ENCODE measurements at regions not wholly inside any gene's neighbourhood (a gene's known extent, or its start where the extent isn't known, plus 50 kb on each side); places are given as distances from the start of the nearest gene placed in this dataset.

DNA sequence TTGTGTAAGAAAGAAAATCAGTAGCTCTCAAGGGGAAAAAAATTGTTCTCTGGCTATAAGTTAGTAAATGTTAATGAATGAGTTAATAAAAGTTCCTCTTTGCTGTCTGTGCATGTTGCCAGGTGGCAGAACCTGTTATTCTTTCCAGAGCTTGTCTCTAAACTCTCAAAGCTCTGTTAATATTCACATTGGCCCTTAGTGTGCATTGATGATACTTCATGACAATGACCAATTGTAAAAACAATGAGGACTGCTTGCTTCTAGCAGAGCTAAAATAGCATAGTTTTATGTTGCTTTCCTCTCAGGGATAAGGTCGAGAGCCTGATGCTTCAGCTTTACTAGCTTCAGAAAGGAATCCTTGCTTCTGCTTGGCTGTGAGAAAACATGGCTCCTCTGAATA, 91.5 kb downstream of the RAD51AP2 start:
- Histone ChIP-seq H3K4me1 (ENCODE audit: control insufficient read depth in 5 of 5, insufficient read depth in 5 of 5, low read length in 5 of 5) (no peaks in the 10 kb centered on the region), H3K27me3 (ENCODE audit: control insufficient read depth in 5 of 5, insufficient read depth in 4 of 5, low read length in 5 of 5) (no peaks in the 10 kb centered on the region), H3K4me3 (ENCODE audit: low read depth in 1 of 5, low read length in 5 of 5) (no peak overlapping the region), H3K9me3 (ENCODE audit: control insufficient read depth in 5 of 5, low read length in 5 of 5) (no peaks in the 10 kb centered on the region), H3K9ac (ENCODE audit: low read length in 5 of 5) (no peak overlapping the region), H3K27ac (ENCODE audit: low read depth, low read length) (no peak overlapping the region), H3K36me3 (ENCODE audit: control insufficient read depth in 5 of 5, insufficient read depth in 5 of 5, low read length in 5 of 5) (no peaks in the 10 kb centered on the region)

DNA sequence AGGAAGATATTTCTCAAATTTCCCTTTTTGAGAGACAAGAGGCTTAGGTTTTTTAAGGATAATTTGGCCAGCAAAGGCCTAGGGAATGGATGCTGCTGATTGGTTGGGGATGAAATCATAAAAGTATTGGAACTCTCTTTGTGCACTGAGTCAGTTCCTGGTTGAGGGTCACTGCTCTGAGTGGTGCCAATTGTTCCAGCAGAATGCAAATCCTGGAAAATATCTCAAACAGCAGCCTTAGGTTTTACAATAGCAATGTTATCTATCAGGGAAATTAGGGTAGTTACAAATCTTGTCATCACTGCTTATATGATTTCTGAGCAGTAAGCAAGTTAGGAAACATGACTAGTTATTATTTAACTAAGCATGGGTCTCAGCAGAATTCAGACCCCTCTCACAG, 96.2 kb downstream of the RAD51AP2 start:
- Histone ChIP-seq H3K27me3 (ENCODE audit: control insufficient read depth in 5 of 5, insufficient read depth in 4 of 5, low read length in 5 of 5) (no peaks in the 10 kb centered on the region), H3K4me3 (ENCODE audit: low read depth in 1 of 5, low read length in 5 of 5) (no peak overlapping the region), H3K36me3 (ENCODE audit: control insufficient read depth in 5 of 5, insufficient read depth in 5 of 5, low read length in 5 of 5) (no peaks in the 10 kb centered on the region), H3K4me1 (ENCODE audit: control insufficient read depth in 5 of 5, insufficient read depth in 5 of 5, low read length in 5 of 5) (no peaks in the 10 kb centered on the region), H3K9me3 (ENCODE audit: control insufficient read depth in 5 of 5, low read length in 5 of 5) (no peaks in the 10 kb centered on the region), H3K27ac (ENCODE audit: low read depth, low read length) (no peak overlapping the region), H3K9ac (ENCODE audit: low read length in 5 of 5) (no peak overlapping the region)

DNA sequence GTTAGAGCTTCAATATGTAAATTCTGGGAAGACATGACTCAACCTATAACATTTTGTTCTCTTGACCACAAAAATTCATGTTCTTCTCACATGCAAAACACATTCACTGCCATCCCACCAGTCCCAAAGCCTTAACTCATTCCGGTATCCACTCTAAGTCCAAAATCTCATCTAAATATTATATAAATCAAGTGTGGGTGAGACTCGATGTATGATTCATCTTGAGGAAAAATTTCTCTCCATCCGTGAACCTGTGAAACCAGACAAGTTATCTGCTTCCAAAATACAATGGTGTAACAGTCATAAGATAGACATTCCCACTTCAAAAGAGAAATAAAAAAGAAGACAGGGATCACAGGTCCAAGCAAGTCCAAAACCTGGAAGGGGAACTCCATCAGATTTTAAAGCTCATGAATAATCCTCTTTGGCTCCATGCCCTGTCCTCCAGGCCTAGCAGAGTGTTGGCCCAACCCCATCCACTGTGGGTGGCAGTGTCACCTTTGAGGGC, 101.3 kb downstream of the RAD51AP2 start:
- Histone ChIP-seq H3K4me1 (ENCODE audit: control insufficient read depth in 5 of 5, insufficient read depth in 5 of 5, low read length in 5 of 5) (no peaks in the 10 kb centered on the region), H3K9ac (ENCODE audit: low read length in 5 of 5) (no peak overlapping the region), H3K4me3 (ENCODE audit: low read depth in 1 of 5, low read length in 5 of 5) (no peak overlapping the region), H3K27ac (ENCODE audit: low read depth, low read length) (no peak overlapping the region), H3K9me3 (ENCODE audit: control insufficient read depth in 5 of 5, low read length in 5 of 5) (no peaks in the 10 kb centered on the region), H3K36me3 (ENCODE audit: control insufficient read depth in 5 of 5, insufficient read depth in 5 of 5, low read length in 5 of 5) (no peaks in the 10 kb centered on the region), H3K27me3 (ENCODE audit: control insufficient read depth in 5 of 5, insufficient read depth in 4 of 5, low read length in 5 of 5) (no peaks in the 10 kb centered on the region)

DNA sequence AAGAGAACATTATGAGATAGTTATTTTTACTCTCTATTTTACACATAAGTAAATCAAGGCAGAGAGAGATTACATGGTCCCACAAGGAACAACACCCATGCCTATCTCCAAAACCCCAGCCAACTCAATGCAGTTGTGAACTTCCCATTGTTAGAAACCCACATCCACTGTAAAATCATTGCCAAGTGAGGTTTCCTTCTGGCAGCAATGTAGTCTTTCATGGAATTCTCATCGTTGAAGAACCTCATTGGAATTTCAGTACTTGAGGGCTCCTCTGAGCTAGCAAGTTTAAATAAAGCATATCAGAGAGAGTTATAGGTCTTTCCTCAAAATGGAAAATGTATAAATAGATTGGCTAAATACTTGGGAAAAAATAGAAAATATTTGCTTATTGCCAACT, 105.2 kb downstream of the RAD51AP2 start:
- no peak overlapping the region for H3K9ac ChIP-seq (ENCODE audit: low read length in 5 of 5)
- H3K27me3 ChIP-seq (ENCODE audit: control insufficient read depth in 5 of 5, insufficient read depth in 4 of 5, low read length in 5 of 5) = no peaks in the 10 kb centered on the region
- H3K4me1 ChIP-seq (ENCODE audit: control insufficient read depth in 5 of 5, insufficient read depth in 5 of 5, low read length in 5 of 5) = no peaks in the 10 kb centered on the region
- no peaks in the 10 kb centered on the region for H3K9me3 ChIP-seq (ENCODE audit: control insufficient read depth in 5 of 5, low read length in 5 of 5)
- H3K4me3 ChIP-seq (ENCODE audit: low read depth in 1 of 5, low read length in 5 of 5) = no peak overlapping the region
- no peak overlapping the region for H3K27ac ChIP-seq (ENCODE audit: low read depth, low read length)
- no peaks in the 10 kb centered on the region for H3K36me3 ChIP-seq (ENCODE audit: control insufficient read depth in 5 of 5, insufficient read depth in 5 of 5, low read length in 5 of 5)

DNA sequence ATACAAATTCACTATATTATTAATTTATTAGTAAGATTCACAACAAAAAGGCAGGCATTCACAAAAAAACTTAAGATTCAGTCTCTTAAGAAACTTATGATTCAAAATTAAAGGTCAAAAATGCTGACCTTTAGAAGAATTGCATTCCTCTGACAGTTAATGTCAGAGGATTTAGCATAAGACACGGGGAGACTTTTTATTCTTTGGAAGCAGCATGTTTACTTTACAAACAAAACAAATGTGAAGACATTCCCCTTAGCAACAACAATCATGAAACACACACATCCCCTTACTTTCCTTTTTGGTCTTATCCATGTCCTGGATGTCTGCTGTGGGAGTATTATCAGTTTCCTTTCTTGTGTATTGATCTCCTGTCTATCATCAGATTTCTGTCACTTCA, 117.1 kb downstream of the RAD51AP2 start:
- no peaks in the 10 kb centered on the region for H3K4me1 ChIP-seq (ENCODE audit: control insufficient read depth in 5 of 5, insufficient read depth in 5 of 5, low read length in 5 of 5)
- no peaks in the 10 kb centered on the region for H3K27me3 ChIP-seq (ENCODE audit: control insufficient read depth in 5 of 5, insufficient read depth in 4 of 5, low read length in 5 of 5)
- peaks cover 0 to 17% (median 7%) of the 10 kb centered on the region in 5 donors for H3K9me3 ChIP-seq (ENCODE audit: control insufficient read depth in 5 of 5, low read length in 5 of 5)
- H3K27ac ChIP-seq (ENCODE audit: low read depth, low read length) = no peak overlapping the region
- H3K36me3 ChIP-seq (ENCODE audit: control insufficient read depth in 5 of 5, insufficient read depth in 5 of 5, low read length in 5 of 5) = no peaks in the 10 kb centered on the region
- no peak overlapping the region for H3K4me3 ChIP-seq (ENCODE audit: low read depth in 1 of 5, low read length in 5 of 5)
- H3K9ac ChIP-seq (ENCODE audit: low read length in 5 of 5) = no peak overlapping the region

DNA sequence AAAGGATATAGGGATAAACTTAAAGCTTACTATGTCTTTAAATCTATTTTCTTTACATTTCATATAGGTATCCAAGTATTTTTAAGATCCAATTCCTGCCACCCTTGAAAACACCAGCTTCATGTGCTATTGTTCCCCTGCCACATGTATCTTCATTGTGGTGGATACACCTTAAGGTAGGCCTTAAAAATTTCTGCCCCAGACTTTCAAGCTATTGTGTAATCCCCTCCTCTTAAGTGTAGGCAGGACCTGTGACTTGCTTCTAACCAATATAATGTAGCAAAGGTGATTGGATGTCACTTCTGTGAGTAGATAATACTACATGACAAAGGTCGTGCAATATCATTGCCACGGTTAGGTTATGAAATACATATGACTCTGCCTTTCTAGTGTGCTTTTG, 119.5 kb downstream of the RAD51AP2 start:
- Histone ChIP-seq H3K4me1 (ENCODE audit: control insufficient read depth in 5 of 5, insufficient read depth in 5 of 5, low read length in 5 of 5) (no peaks in the 10 kb centered on the region), H3K36me3 (ENCODE audit: control insufficient read depth in 5 of 5, insufficient read depth in 5 of 5, low read length in 5 of 5) (no peaks in the 10 kb centered on the region), H3K9me3 (ENCODE audit: control insufficient read depth in 5 of 5, low read length in 5 of 5) (peaks cover 0 to 16% (median 5%) of the 10 kb centered on the region in 5 donors), H3K27me3 (ENCODE audit: control insufficient read depth in 5 of 5, insufficient read depth in 4 of 5, low read length in 5 of 5) (no peaks in the 10 kb centered on the region), H3K27ac (ENCODE audit: low read depth, low read length) (no peak overlapping the region), H3K4me3 (ENCODE audit: low read depth in 1 of 5, low read length in 5 of 5) (no peak overlapping the region), H3K9ac (ENCODE audit: low read length in 5 of 5) (no peak overlapping the region)

DNA sequence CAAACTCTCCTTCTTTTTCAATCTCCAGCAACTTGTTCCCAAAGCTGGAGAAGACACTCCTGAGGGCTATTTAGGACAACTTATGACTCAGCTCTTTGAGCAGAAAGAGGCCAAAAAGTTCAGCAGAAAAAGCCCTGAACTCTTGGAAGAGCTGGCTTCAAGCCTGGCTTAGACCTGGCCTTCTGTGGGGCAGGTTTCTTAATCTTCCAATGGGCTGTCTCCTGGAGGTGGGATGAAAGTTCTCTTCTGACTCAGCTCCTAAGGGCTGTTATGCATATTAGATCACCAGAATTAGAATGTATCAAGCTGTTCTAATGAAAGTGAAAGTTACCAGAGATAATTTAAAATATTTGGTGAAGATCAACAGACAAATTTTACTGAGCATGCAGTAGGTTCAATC, 129.4 kb downstream of the RAD51AP2 start:
- Histone ChIP-seq H3K36me3 (ENCODE audit: control insufficient read depth in 5 of 5, insufficient read depth in 5 of 5, low read length in 5 of 5) (no peaks in the 10 kb centered on the region), H3K4me1 (ENCODE audit: control insufficient read depth in 5 of 5, insufficient read depth in 5 of 5, low read length in 5 of 5) (no peaks in the 10 kb centered on the region), H3K9me3 (ENCODE audit: control insufficient read depth in 5 of 5, low read length in 5 of 5) (no peaks in the 10 kb centered on the region), H3K27ac (ENCODE audit: low read depth, low read length) (no peak overlapping the region), H3K4me3 (ENCODE audit: low read depth in 1 of 5, low read length in 5 of 5) (no peak overlapping the region), H3K9ac (ENCODE audit: low read length in 5 of 5) (no peak overlapping the region), H3K27me3 (ENCODE audit: control insufficient read depth in 5 of 5, insufficient read depth in 4 of 5, low read length in 5 of 5) (no peaks in the 10 kb centered on the region)

DNA sequence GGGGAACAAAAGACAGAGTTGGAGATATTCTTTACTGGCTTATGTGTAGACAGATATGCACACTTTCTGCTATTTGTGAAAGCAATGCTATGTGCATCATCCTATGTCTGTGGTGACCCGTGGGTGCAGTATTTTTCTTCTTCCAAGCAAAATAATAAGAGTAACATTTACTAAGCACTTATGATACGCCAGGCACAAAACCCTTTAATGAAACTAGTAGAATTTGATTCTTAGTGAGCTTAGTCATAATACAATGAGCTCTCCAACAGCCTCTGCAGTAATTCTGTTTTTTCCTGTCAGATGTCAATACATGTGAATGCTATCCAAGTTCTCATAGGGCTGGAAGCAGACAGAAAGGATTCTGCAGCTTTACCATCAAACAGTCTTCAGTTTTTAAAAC, 130.6 kb downstream of the RAD51AP2 start:
- Histone ChIP-seq H3K9ac (ENCODE audit: low read length in 5 of 5) (no peak overlapping the region), H3K27me3 (ENCODE audit: control insufficient read depth in 5 of 5, insufficient read depth in 4 of 5, low read length in 5 of 5) (no peaks in the 10 kb centered on the region), H3K9me3 (ENCODE audit: control insufficient read depth in 5 of 5, low read length in 5 of 5) (no peaks in the 10 kb centered on the region), H3K36me3 (ENCODE audit: control insufficient read depth in 5 of 5, insufficient read depth in 5 of 5, low read length in 5 of 5) (no peaks in the 10 kb centered on the region), H3K27ac (ENCODE audit: low read depth, low read length) (no peak overlapping the region), H3K4me3 (ENCODE audit: low read depth in 1 of 5, low read length in 5 of 5) (no peak overlapping the region), H3K4me1 (ENCODE audit: control insufficient read depth in 5 of 5, insufficient read depth in 5 of 5, low read length in 5 of 5) (no peaks in the 10 kb centered on the region)

DNA sequence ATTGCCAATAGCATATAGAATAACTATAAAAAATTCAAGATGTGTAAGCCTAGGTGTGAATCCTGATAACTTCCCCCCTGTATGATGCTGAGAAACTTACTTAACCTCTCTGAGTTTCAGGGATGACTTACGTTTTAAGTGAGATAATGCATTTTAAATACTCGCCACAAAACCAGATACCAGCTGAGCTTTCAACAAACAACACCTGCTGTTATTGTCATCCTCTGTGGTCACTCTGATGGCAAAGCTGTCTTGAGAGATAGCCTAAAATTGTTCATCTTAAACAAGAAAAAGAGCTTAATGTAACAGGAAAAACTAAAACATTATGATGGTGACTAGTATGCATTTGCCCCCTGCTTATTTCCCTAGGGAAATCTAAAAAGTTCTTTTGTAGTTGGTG, 131.5 kb downstream of the RAD51AP2 start:
- no peak overlapping the region for H3K4me3 ChIP-seq (ENCODE audit: low read depth in 1 of 5, low read length in 5 of 5)
- no peaks in the 10 kb centered on the region for H3K4me1 ChIP-seq (ENCODE audit: control insufficient read depth in 5 of 5, insufficient read depth in 5 of 5, low read length in 5 of 5)
- no peaks in the 10 kb centered on the region for H3K9me3 ChIP-seq (ENCODE audit: control insufficient read depth in 5 of 5, low read length in 5 of 5)
- H3K36me3 ChIP-seq (ENCODE audit: control insufficient read depth in 5 of 5, insufficient read depth in 5 of 5, low read length in 5 of 5) = no peaks in the 10 kb centered on the region
- H3K9ac ChIP-seq (ENCODE audit: low read length in 5 of 5) = no peak overlapping the region
- no peak overlapping the region for H3K27ac ChIP-seq (ENCODE audit: low read depth, low read length)
- no peaks in the 10 kb centered on the region for H3K27me3 ChIP-seq (ENCODE audit: control insufficient read depth in 5 of 5, insufficient read depth in 4 of 5, low read length in 5 of 5)

DNA sequence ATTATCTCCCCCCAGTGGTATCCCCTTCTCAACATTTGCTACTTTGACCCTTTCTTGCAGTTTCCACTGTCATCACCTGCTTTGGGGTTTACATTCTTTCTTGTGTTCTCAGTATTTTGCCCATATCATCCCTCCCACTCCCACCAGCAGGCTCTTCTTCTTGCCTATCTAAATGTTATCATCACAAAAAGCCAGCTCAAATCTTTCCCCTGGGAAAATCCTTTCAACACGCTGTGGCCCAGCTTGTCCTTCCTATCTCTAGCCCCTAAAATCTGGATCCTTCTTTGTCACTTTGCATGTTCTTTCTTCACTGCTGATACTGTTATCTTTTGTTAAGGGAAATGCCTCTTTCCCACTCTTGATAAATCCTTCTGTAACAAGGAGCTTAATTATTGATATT, 138.2 kb downstream of the RAD51AP2 start:
- H3K4me1 ChIP-seq (ENCODE audit: control insufficient read depth in 5 of 5, insufficient read depth in 5 of 5, low read length in 5 of 5) = no peaks in the 10 kb centered on the region
- no peaks in the 10 kb centered on the region for H3K27me3 ChIP-seq (ENCODE audit: control insufficient read depth in 5 of 5, insufficient read depth in 4 of 5, low read length in 5 of 5)
- no peak overlapping the region for H3K4me3 ChIP-seq (ENCODE audit: low read depth in 1 of 5, low read length in 5 of 5)
- H3K9ac ChIP-seq (ENCODE audit: low read length in 5 of 5) = no peak overlapping the region
- H3K9me3 ChIP-seq (ENCODE audit: control insufficient read depth in 5 of 5, low read length in 5 of 5) = no peaks in the 10 kb centered on the region
- H3K36me3 ChIP-seq (ENCODE audit: control insufficient read depth in 5 of 5, insufficient read depth in 5 of 5, low read length in 5 of 5) = no peaks in the 10 kb centered on the region
- H3K27ac ChIP-seq (ENCODE audit: low read depth, low read length) = no peak overlapping the region

DNA sequence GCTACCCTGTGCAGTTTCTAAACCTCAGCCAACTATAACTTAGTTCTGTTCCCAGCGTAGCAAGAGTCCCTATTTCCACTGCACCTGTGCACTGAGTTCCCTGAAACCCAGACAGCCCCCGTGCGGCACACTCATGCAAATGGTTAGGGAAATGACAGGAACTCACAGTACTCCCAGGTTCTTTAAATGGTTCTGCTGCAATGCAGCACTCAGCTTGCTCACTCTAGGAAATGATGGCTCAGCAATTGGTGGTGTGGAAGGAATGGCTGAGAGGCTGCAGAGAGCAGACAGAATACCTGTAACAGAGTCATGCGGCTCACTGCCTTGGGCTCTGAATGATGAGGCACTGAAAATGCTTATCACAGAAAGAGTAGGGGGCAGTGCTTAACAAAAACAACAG, 143.0 kb downstream of the RAD51AP2 start:
- Histone ChIP-seq H3K4me1 (ENCODE audit: control insufficient read depth in 5 of 5, insufficient read depth in 5 of 5, low read length in 5 of 5) (no peaks in the 10 kb centered on the region), H3K4me3 (ENCODE audit: low read depth in 1 of 5, low read length in 5 of 5) (no peak overlapping the region), H3K9me3 (ENCODE audit: control insufficient read depth in 5 of 5, low read length in 5 of 5) (no peaks in the 10 kb centered on the region), H3K36me3 (ENCODE audit: control insufficient read depth in 5 of 5, insufficient read depth in 5 of 5, low read length in 5 of 5) (no peaks in the 10 kb centered on the region), H3K27me3 (ENCODE audit: control insufficient read depth in 5 of 5, insufficient read depth in 4 of 5, low read length in 5 of 5) (no peaks in the 10 kb centered on the region), H3K9ac (ENCODE audit: low read length in 5 of 5) (no peak overlapping the region), H3K27ac (ENCODE audit: low read depth, low read length) (no peak overlapping the region)

Data from subcutaneous abdominal adipose tissue (tissue), 5 donors.